ENCODE measurements at regions not wholly inside any gene's neighbourhood (a gene's known extent, or its start where the extent isn't known, plus 50 kb on each side); places are given as distances from the start of the nearest gene placed in this dataset.

GRCh38 chr4:82049294-82049693, 324.5 kb downstream of the HNRNPD start:
- BruUV-seq (replicated peaks), result no TSS peak
- ChIA-PET CTCF (no interaction called here), SMC1A (ENCODE audit: uncharacterized antibody, unreplicated experiment) (no interaction called here), POLR2A (no interaction called here), RAD21 (ENCODE audit: unreplicated experiment) (no interaction called here)
- no peak overlapping the region for H3K4me2 ChIP-seq (ENCODE audit: control insufficient read depth, insufficient read depth)
- H3K79me2 ChIP-seq (ENCODE audit: control insufficient read depth, insufficient read depth, low read length), result no peaks in the 10 kb centered on the region
- H3K4me3 ChIP-seq, result no peak overlapping the region
- H3K27me3 ChIP-seq (replicated peaks in 1 of 2; ENCODE audit: control insufficient read depth in 2 of 2, insufficient read depth in 2 of 2, low read length in 1 of 2), result peaks cover 0 to 2% of the 10 kb centered on the region in 2 experiments; a peak in 2 of 4 replicates
- no peaks in the 10 kb centered on the region for H4K20me1 ChIP-seq (ENCODE audit: control insufficient read depth, insufficient read depth)
- no peaks in the 10 kb centered on the region for H3K9me3 ChIP-seq (replicated peaks; ENCODE audit: control insufficient read depth, insufficient read depth, low read length)
- no peak overlapping the region for H3K9ac ChIP-seq (ENCODE audit: control insufficient read depth, insufficient read depth, low read length)
- no peak for FAIRE-seq
- no peak overlapping the region for H2AFZ ChIP-seq (ENCODE audit: control insufficient read depth, low read depth, low read length)
- ATAC-seq, result no peak
- no peaks in the 10 kb centered on the region for H3K4me1 ChIP-seq (ENCODE audit: control insufficient read depth, insufficient read depth, low read length)
- in situ Hi-C loops (cut with MboI) (no loop called here), intact Hi-C loops (cut with micrococcal nuclease; ENCODE audit: unreplicated experiment) (no loop called here)
- 0% methylated on average over 1 of the region's 1 CpG for WGBS (ENCODE audit: insufficient coverage, insufficient replicate concordance, low lambda C conversion rate, missing lambda C conversion rate)
- no peak for DNase-seq (ENCODE audit: low read depth, low spot score)
- H3K36me3 ChIP-seq (ENCODE audit: control insufficient read depth in 2 of 2, insufficient read depth in 2 of 2, low read length in 1 of 2), result no peaks in the 10 kb centered on the region
- TF ChIP-seq ZNF384 (IDR thresholded peaks at IDR 0.05; ENCODE audit: borderline replicate concordance, low read depth, low read length), result no peak
- no peak for TF ChIP-seq USF2 (IDR thresholded peaks at IDR 0.05; ENCODE audit: borderline replicate concordance, low read depth, low read length)
- TF ChIP-seq BCL3 (IDR thresholded peaks at IDR 0.05; ENCODE audit: borderline replicate concordance, insufficient read depth, low read depth, low read length, poor library complexity, severe bottlenecking), result no peak
- no peak for TF ChIP-seq CREB1 (IDR thresholded peaks at IDR 0.05; ENCODE audit: low read depth)
- TF ChIP-seq SUPT20H (IDR thresholded peaks at IDR 0.05; ENCODE audit: borderline replicate concordance, control insufficient read depth, low read depth, low read length), result no peak
- TF ChIP-seq STAT1 (conservative IDR thresholded peaks at IDR 0.05), result no peak
- TF ChIP-seq SRF (IDR thresholded peaks at IDR 0.05; ENCODE audit: low read depth in 2 of 2, low read length in 2 of 2), result no peak
- no peak for TF ChIP-seq JUND (IDR thresholded peaks at IDR 0.05; ENCODE audit: low read depth, low read length)
- TF ChIP-seq E2F8 (IDR thresholded peaks at IDR 0.05; ENCODE audit: low read depth, partially characterized antibody), result no peak
- no peak for TF ChIP-seq NR2F1 (conservative IDR thresholded peaks at IDR 0.05)
- no peak for TF ChIP-seq RCOR1 (conservative IDR thresholded peaks at IDR 0.05; ENCODE audit: low read depth, low read length)
- no peak for TF ChIP-seq PBX3 (IDR thresholded peaks at IDR 0.05; ENCODE audit: insufficient replicate concordance, low read depth, low read length)
- TF ChIP-seq ZNF217 (IDR thresholded peaks at IDR 0.05), result no peak
- no peak for TF ChIP-seq EP300 (IDR thresholded peaks at IDR 0.05; ENCODE audit: borderline replicate concordance in 1 of 2, control insufficient read depth in 1 of 2, low read depth in 2 of 2, low read length in 2 of 2)
- no peak for TF ChIP-seq ZBTB33 (IDR thresholded peaks at IDR 0.05)
- H3K27ac ChIP-seq (ENCODE audit: control insufficient read depth, insufficient read depth), result no peak overlapping the region

All from GM12878 (cell line).